ENCODE measurements at regions not wholly inside any gene's neighbourhood (a gene's known extent, or its start where the extent isn't known, plus 50 kb on each side); places are given as distances from the start of the nearest gene placed in this dataset.

- no peaks in the 10 kb centered on the region for H3K9me3 ChIP-seq (ENCODE audit: control insufficient read depth in 2 of 2, low read length in 2 of 2)
- peaks cover 0 to 3% (median 0%) of the 10 kb centered on the region in 4 donors for H3K4me1 Mint-ChIP-seq
- H3K27ac ChIP-seq (ENCODE audit: insufficient read depth, low read length, poor library complexity, severe bottlenecking), result no peak overlapping the region
- H3K36me3 ChIP-seq (ENCODE audit: control insufficient read depth, insufficient read depth, low read length), result peaks cover 19% of the 10 kb centered on the region
- DNase-seq (no peak), ATAC-seq (ENCODE audit: low read depth in 2 of 2) (no peak)
- H3K27ac Mint-ChIP-seq, result no peak overlapping the region
- no peaks in the 10 kb centered on the region for H3K9me3 Mint-ChIP-seq
- no peaks in the 10 kb centered on the region for H3K27me3 ChIP-seq (ENCODE audit: control insufficient read depth, insufficient read depth, low read length)
- peaks cover 8% of the 10 kb centered on the region for H3K36me3 Mint-ChIP-seq
- no peak overlapping the region for H3K4me3 ChIP-seq (ENCODE audit: low read depth, low read length)
- no peaks in the 10 kb centered on the region for H3K4me1 ChIP-seq (ENCODE audit: control insufficient read depth, insufficient read depth, low read length, poor library complexity, severe bottlenecking)
- no peaks in the 10 kb centered on the region for H3K27me3 Mint-ChIP-seq
- H3K4me3 Mint-ChIP-seq, result no peak overlapping the region
Observed at GRCh38 chr12:124369827-124370378, 75.0 kb downstream of the RFLNA start.

GRCh38 chr12:124369055-124369826 lies 74.3 kb downstream of the RFLNA start:
- Mint-ChIP-seq H3K27me3 (no peaks in the 10 kb centered on the region), H3K4me3 (no peak overlapping the region), H3K36me3 (peaks cover 8% of the 10 kb centered on the region), H3K27ac (peak overlapping the region in 1 of 3 donors; percentile 23), H3K4me1 (peaks cover 0 to 3% (median 0%) of the 10 kb centered on the region in 4 donors), H3K9me3 (no peaks in the 10 kb centered on the region)
- ATAC-seq (ENCODE audit: low read depth in 2 of 2), result no peak
- no peak for DNase-seq
- Histone ChIP-seq H3K4me3 (ENCODE audit: low read depth, low read length) (no peak overlapping the region), H3K27ac (ENCODE audit: insufficient read depth, low read length, poor library complexity, severe bottlenecking) (no peak overlapping the region), H3K9me3 (ENCODE audit: control insufficient read depth in 2 of 2, low read length in 2 of 2) (no peaks in the 10 kb centered on the region), H3K36me3 (ENCODE audit: control insufficient read depth, insufficient read depth, low read length) (peaks cover 17% of the 10 kb centered on the region), H3K4me1 (ENCODE audit: control insufficient read depth, insufficient read depth, low read length, poor library complexity, severe bottlenecking) (no peaks in the 10 kb centered on the region), H3K27me3 (ENCODE audit: control insufficient read depth, insufficient read depth, low read length) (no peaks in the 10 kb centered on the region)

DNA sequence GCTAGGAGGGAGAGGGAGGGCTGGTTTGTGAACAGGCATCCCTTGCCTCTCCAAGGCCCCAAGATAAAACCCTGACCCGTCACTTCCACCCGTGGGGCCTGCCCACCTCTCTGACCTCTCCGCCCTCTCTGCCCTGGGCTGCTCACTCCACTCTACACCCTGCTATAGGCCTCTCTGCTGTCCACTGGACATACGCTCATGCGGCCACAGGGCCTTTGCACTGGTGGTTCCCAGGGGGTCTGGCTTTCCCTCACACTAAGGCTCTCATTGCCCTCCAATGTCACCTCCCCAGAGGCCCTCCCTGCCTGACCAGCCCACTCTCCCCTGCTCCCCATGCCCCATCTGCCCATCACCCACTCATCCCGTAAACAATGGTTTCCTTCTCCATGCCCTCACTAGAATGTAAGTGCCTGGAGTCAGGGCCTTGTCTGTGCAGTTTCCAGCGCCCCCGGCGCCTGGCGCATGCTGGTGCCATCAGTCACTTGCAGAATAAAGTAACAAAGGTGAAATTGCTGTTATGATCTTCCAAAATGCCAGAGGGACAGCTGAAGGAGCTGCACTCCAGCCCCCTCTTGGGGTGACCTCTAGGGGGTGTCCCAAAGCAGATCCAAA lies 73.6 kb downstream of the RFLNA start:
- H3K4me1 ChIP-seq (ENCODE audit: control insufficient read depth, insufficient read depth, low read length, poor library complexity, severe bottlenecking), result no peaks in the 10 kb centered on the region
- peaks cover 8% of the 10 kb centered on the region for H3K36me3 Mint-ChIP-seq
- no peaks in the 10 kb centered on the region for H3K27me3 Mint-ChIP-seq
- H3K27ac Mint-ChIP-seq, result peak overlapping the region in 1 of 3 donors; percentile 23
- no peaks in the 10 kb centered on the region for H3K9me3 ChIP-seq (ENCODE audit: control insufficient read depth in 2 of 2, low read length in 2 of 2)
- H3K27me3 ChIP-seq (ENCODE audit: control insufficient read depth, insufficient read depth, low read length), result no peaks in the 10 kb centered on the region
- DNase-seq, result no peak
- no peak overlapping the region for H3K4me3 ChIP-seq (ENCODE audit: low read depth, low read length)
- peaks cover 17% of the 10 kb centered on the region for H3K36me3 ChIP-seq (ENCODE audit: control insufficient read depth, insufficient read depth, low read length)
- H3K9me3 Mint-ChIP-seq, result no peaks in the 10 kb centered on the region
- H3K27ac ChIP-seq (ENCODE audit: insufficient read depth, low read length, poor library complexity, severe bottlenecking), result no peak overlapping the region
- no peak overlapping the region for H3K4me3 Mint-ChIP-seq
- H3K4me1 Mint-ChIP-seq, result peaks cover 0 to 3% (median 0%) of the 10 kb centered on the region in 4 donors
- no peak for ATAC-seq (ENCODE audit: low read depth in 2 of 2)

GRCh38 chr12:124365726-124366430 lies 71.0 kb downstream of the RFLNA start:
- ATAC-seq (ENCODE audit: low read depth in 2 of 2), result no peak
- H3K27me3 ChIP-seq (ENCODE audit: control insufficient read depth, insufficient read depth, low read length), result no peaks in the 10 kb centered on the region
- peaks cover 22% of the 10 kb centered on the region for H3K36me3 ChIP-seq (ENCODE audit: control insufficient read depth, insufficient read depth, low read length)
- no peak for DNase-seq
- Mint-ChIP-seq H3K4me1 (peaks cover 0 to 3% (median 0%) of the 10 kb centered on the region in 4 donors), H3K4me3 (no peak overlapping the region), H3K9me3 (no peaks in the 10 kb centered on the region), H3K27ac (peak overlapping the region in 2 of 3 donors; percentile 29 to 48), H3K36me3 (peaks cover 8% of the 10 kb centered on the region), H3K27me3 (no peaks in the 10 kb centered on the region)
- no peaks in the 10 kb centered on the region for H3K4me1 ChIP-seq (ENCODE audit: control insufficient read depth, insufficient read depth, low read length, poor library complexity, severe bottlenecking)
- no peak overlapping the region for H3K27ac ChIP-seq (ENCODE audit: insufficient read depth, low read length, poor library complexity, severe bottlenecking)
- H3K4me3 ChIP-seq (ENCODE audit: low read depth, low read length), result no peak overlapping the region
- no peaks in the 10 kb centered on the region for H3K9me3 ChIP-seq (ENCODE audit: control insufficient read depth in 2 of 2, low read length in 2 of 2)
